ENCODE measurements at regions not wholly inside any gene's neighbourhood (a gene's known extent, or its start where the extent isn't known, plus 50 kb on each side); places are given as distances from the start of the nearest gene placed in this dataset.

DNA sequence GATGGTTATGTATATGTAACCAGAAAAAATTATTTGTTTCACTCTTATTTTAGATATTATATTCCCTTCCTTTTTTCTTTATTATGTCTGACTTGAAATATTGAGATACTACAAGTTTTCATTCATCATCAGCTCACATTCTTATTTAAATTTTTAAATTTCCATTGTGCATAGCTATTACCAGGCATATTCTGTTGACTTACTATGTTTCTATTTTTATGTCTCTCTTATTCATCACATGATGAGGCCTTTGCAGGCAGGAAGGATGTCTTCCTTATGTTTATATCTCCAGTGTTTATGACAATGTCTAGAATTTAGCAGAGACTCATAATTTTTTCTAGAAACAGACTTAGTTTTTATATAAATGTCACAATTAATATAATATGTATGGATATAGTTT is 221.9 kb upstream of the KCTD3 start (continued):
- TF ChIP-seq, protein P1, sequence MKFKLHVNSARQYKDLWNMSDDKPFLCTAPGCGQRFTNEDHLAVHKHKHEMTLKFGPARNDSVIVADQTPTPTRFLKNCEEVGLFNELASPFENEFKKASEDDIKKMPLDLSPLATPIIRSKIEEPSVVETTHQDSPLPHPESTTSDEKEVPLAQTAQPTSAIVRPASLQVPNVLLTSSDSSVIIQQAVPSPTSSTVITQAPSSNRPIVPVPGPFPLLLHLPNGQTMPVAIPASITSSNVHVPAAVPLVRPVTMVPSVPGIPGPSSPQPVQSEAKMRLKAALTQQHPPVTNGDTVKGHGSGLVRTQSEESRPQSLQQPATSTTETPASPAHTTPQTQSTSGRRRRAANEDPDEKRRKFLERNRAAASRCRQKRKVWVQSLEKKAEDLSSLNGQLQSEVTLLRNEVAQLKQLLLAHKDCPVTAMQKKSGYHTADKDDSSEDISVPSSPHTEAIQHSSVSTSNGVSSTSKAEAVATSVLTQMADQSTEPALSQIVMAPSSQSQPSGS (IDR thresholded peaks at IDR 0.05; ENCODE audit: low read length): no peak
- TF ChIP-seq, protein P2, sequence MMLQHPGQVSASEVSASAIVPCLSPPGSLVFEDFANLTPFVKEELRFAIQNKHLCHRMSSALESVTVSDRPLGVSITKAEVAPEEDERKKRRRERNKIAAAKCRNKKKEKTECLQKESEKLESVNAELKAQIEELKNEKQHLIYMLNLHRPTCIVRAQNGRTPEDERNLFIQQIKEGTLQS (IDR thresholded peaks at IDR 0.05; ENCODE audit: borderline replicate concordance, extremely low read depth, low read depth, low read length): no peak

DNA sequence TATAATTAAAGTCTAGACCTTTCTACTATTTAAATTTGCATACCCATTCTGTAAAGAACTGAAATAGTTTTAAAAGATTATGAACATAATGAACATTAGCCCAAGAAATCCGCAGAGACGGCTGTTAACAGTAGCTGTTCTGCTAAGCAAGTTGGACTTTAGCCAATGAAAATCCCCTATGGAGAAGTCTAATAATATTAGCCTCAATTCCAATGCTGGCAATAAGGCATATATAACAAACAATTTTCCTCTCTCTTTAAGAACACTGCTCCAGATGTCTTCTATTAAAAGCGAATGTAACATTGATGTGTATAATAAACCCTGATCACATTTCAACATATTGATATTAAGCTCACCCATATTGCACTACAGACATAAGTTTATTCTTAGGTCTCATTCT is 221.3 kb upstream of the KCTD3 start:
- no peak overlapping the region for H3K27ac ChIP-seq (ENCODE audit: control insufficient read depth, insufficient read depth)
- ATAC-seq: no peak
- BruUV-seq (replicated peaks): no TSS peak
- no peaks in the 10 kb centered on the region for H4K20me1 ChIP-seq (ENCODE audit: control insufficient read depth, insufficient read depth)
- no peak overlapping the region for H3K4me3 ChIP-seq
- H3K9me3 ChIP-seq (replicated peaks; ENCODE audit: control insufficient read depth, insufficient read depth, low read length): no peaks in the 10 kb centered on the region
- H3K27me3 ChIP-seq (replicated peaks in 1 of 2; ENCODE audit: control insufficient read depth in 2 of 2, insufficient read depth in 2 of 2, low read length in 1 of 2): no peaks in the 10 kb centered on the region
- H3K4me2 ChIP-seq (ENCODE audit: control insufficient read depth, insufficient read depth): no peak overlapping the region
- RAD21 ChIA-PET (ENCODE audit: unreplicated experiment): no interaction called here
- H2AFZ ChIP-seq (ENCODE audit: control insufficient read depth, low read depth, low read length): no peak overlapping the region
- no peaks in the 10 kb centered on the region for H3K79me2 ChIP-seq (ENCODE audit: control insufficient read depth, insufficient read depth, low read length)
- no peaks in the 10 kb centered on the region for H3K36me3 ChIP-seq (ENCODE audit: control insufficient read depth in 2 of 2, insufficient read depth in 2 of 2, low read length in 1 of 2)
- CTCF ChIA-PET: no interaction called here
- SMC1A ChIA-PET (ENCODE audit: uncharacterized antibody, unreplicated experiment): interaction anchor here (1.1 kb wide), 1 partner anchor 10 kb away, joined by 3 read pairs; no protein-coding TSS in a partner anchor
- no peak for FAIRE-seq
- H3K4me1 ChIP-seq (ENCODE audit: control insufficient read depth, insufficient read depth, low read length): no peaks in the 10 kb centered on the region
- H3K9ac ChIP-seq (ENCODE audit: control insufficient read depth, insufficient read depth, low read length): no peak overlapping the region
- POLR2A ChIA-PET: no interaction called here
- in situ Hi-C loops (cut with MboI) (no loop called here), intact Hi-C loops (cut with micrococcal nuclease; ENCODE audit: unreplicated experiment) (no loop called here)
- WGBS (ENCODE audit: insufficient coverage, insufficient replicate concordance, low lambda C conversion rate, missing lambda C conversion rate): 34% methylated on average over 3 of the region's 3 CpGs
- no peak for DNase-seq (ENCODE audit: low read depth, low spot score)
- TF ChIP-seq KAT2A (conservative IDR thresholded peaks at IDR 0.05; ENCODE audit: control insufficient read depth, low read depth, low read length) (no peak), POLR2AphosphoS5 (IDR thresholded peaks at IDR 0.05; ENCODE audit: low read length) (no peak), IRF4 (IDR thresholded peaks at IDR 0.05; ENCODE audit: low read depth, low read length) (no peak), NR2C1 (IDR thresholded peaks at IDR 0.05) (no peak), SIN3A (IDR thresholded peaks at IDR 0.05; ENCODE audit: low read depth, low read length) (no peak), YY1 (IDR thresholded peaks at IDR 0.05; ENCODE audit: low read depth, low read length) (no peak), RAD21 (IDR thresholded peaks at IDR 0.05; ENCODE audit: insufficient read depth, low read depth, low read length) (no peak), BRCA1 (IDR thresholded peaks at IDR 0.05; ENCODE audit: low read depth, low read length) (no peak)
- TF ChIP-seq, protein P3, sequence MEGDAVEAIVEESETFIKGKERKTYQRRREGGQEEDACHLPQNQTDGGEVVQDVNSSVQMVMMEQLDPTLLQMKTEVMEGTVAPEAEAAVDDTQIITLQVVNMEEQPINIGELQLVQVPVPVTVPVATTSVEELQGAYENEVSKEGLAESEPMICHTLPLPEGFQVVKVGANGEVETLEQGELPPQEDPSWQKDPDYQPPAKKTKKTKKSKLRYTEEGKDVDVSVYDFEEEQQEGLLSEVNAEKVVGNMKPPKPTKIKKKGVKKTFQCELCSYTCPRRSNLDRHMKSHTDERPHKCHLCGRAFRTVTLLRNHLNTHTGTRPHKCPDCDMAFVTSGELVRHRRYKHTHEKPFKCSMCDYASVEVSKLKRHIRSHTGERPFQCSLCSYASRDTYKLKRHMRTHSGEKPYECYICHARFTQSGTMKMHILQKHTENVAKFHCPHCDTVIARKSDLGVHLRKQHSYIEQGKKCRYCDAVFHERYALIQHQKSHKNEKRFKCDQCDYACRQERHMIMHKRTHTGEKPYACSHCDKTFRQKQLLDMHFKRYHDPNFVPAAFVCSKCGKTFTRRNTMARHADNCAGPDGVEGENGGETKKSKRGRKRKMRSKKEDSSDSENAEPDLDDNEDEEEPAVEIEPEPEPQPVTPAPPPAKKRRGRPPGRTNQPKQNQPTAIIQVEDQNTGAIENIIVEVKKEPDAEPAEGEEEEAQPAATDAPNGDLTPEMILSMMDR (IDR thresholded peaks at IDR 0.05 in 2 of 3, conservative IDR thresholded peaks at IDR 0.05 in 1 of 3; ENCODE audit: control insufficient read depth in 2 of 3, extremely low read depth in 1 of 3, insufficient read depth in 1 of 3, low read depth in 3 of 3, low read length in 3 of 3): no peak
- TF ChIP-seq, protein P4, sequence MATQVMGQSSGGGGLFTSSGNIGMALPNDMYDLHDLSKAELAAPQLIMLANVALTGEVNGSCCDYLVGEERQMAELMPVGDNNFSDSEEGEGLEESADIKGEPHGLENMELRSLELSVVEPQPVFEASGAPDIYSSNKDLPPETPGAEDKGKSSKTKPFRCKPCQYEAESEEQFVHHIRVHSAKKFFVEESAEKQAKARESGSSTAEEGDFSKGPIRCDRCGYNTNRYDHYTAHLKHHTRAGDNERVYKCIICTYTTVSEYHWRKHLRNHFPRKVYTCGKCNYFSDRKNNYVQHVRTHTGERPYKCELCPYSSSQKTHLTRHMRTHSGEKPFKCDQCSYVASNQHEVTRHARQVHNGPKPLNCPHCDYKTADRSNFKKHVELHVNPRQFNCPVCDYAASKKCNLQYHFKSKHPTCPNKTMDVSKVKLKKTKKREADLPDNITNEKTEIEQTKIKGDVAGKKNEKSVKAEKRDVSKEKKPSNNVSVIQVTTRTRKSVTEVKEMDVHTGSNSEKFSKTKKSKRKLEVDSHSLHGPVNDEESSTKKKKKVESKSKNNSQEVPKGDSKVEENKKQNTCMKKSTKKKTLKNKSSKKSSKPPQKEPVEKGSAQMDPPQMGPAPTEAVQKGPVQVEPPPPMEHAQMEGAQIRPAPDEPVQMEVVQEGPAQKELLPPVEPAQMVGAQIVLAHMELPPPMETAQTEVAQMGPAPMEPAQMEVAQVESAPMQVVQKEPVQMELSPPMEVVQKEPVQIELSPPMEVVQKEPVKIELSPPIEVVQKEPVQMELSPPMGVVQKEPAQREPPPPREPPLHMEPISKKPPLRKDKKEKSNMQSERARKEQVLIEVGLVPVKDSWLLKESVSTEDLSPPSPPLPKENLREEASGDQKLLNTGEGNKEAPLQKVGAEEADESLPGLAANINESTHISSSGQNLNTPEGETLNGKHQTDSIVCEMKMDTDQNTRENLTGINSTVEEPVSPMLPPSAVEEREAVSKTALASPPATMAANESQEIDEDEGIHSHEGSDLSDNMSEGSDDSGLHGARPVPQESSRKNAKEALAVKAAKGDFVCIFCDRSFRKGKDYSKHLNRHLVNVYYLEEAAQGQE (IDR thresholded peaks at IDR 0.05; ENCODE audit: low read depth, low read length): no peak
- TF ChIP-seq, protein P5, sequence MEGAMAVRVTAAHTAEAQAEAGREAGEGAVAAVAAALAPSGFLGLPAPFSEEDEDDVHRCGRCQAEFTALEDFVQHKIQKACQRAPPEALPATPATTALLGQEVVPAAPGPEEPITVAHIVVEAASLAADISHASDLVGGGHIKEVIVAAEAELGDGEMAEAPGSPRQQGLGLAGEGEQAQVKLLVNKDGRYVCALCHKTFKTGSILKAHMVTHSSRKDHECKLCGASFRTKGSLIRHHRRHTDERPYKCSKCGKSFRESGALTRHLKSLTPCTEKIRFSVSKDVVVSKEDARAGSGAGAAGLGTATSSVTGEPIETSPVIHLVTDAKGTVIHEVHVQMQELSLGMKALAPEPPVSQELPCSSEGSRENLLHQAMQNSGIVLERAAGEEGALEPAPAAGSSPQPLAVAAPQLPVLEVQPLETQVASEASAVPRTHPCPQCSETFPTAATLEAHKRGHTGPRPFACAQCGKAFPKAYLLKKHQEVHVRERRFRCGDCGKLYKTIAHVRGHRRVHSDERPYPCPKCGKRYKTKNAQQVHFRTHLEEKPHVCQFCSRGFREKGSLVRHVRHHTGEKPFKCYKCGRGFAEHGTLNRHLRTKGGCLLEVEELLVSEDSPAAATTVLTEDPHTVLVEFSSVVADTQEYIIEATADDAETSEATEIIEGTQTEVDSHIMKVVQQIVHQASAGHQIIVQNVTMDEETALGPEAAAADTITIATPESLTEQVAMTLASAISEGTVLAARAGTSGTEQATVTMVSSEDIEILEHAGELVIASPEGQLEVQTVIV (IDR thresholded peaks at IDR 0.05; ENCODE audit: borderline replicate concordance, partially characterized antibody): no peak
